HG02759 (cell line): ENCODE measurements at regions not wholly inside any gene's neighbourhood (a gene's known extent, or its start where the extent isn't known, plus 50 kb on each side); places are given as distances from the start of the nearest gene placed in this dataset.
A peak's percentile ranks its signal among the peaks of the same experiment; 100 is the strongest.

Experiments
- ATAC-seq: cut with Tn5 transposase; IDR thresholded peaks from one replicate; pipeline ENCODE4 v1.9.1; 2021; ENCODE audit warnings: mild to moderate bottlenecking, moderate library complexity; ENCODE audit not compliant: unreplicated experiment

GRCh38 chr3:31244929-31245817 is 287.6 kb upstream of the STT3B start:
- ATAC-seq, result no peak

DNA sequence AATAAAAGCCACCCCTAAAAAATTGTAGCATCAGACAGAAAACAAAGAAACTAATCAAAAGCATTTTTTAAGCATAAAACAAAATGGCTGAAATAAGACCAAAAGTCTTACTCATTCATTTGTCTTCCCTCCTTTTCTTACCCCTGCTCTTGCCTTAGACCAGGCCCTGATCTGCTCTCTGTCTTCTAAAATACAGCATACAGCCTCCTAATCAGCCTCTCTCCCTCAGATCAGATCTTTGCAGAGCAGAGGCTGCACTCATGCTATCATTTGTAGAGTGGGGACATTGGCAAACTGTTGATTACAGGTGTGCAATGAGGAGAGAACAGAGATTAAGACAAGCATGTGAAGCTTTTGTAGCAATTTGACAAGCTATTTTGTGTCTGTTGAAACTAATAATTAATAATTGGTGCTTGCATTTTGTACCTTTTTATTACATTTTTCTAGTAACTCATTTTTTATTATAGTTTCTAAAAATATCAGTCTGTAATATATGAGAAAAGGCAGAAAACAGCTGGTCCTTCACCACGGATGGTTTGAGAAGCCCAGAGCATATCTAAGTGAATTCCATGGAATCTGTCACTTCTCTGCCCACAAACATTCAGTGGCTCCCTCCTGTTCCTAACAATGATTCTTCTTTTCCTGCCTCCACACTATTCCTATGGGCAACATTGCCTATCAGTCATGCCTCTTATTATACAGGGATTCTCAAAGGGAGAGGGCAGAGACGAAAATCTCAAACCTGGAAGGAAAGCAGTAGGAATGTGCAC is 286.2 kb upstream of the STT3B start:
- no peak for ATAC-seq

- ATAC-seq, result no peak
Measured at GRCh38 chr3:31247063-31247447, 285.7 kb upstream of the STT3B start.

- ATAC-seq, result peak; percentile 64
Measured at GRCh38 chr3:31247850-31248562, 284.7 kb upstream of the STT3B start.

GRCh38 chr3:31248563-31248992 is 284.1 kb upstream of the STT3B start:
- ATAC-seq, result no peak

DNA sequence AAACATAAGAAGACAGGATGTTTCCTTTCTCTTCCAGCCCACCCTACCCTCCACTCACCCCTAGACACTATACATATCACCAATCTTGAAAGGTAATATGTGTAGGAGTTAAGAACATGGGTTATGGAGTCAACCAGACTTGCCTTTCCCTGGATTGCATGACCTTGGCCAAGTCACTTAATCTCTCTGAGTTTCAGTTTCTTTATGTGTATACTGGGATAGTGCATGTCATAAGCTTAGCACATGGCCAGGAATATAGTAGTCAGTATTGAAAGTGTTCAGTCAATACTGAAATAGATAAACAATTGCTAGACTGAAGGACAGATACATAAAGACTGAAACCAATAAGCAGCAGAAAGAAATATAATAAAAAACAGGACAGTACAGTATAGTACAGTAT is 283.2 kb upstream of the STT3B start:
- peak; percentile 28 for ATAC-seq

GRCh38 chr3:31250116-31250777 is 282.5 kb upstream of the STT3B start:
- no peak for ATAC-seq

DNA sequence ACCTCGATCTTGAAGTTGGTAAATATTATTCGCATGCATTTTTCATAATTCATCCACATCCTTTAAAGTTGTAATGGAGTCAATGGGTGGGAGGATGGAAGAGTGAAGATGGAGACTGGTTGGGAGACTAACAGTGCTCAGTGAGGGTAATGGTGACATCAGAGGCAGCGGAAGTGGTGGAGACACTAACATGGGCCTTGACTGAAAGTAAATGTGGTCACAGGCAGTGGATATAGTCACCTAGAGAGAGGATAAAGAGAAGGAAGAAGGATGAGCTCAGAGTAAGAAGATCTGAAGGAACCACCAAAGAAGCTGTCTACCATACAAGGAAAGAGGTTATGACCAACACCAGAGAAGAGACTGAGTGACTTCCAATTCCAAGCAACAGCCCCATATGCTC is 281.6 kb upstream of the STT3B start:
- no peak for ATAC-seq

DNA sequence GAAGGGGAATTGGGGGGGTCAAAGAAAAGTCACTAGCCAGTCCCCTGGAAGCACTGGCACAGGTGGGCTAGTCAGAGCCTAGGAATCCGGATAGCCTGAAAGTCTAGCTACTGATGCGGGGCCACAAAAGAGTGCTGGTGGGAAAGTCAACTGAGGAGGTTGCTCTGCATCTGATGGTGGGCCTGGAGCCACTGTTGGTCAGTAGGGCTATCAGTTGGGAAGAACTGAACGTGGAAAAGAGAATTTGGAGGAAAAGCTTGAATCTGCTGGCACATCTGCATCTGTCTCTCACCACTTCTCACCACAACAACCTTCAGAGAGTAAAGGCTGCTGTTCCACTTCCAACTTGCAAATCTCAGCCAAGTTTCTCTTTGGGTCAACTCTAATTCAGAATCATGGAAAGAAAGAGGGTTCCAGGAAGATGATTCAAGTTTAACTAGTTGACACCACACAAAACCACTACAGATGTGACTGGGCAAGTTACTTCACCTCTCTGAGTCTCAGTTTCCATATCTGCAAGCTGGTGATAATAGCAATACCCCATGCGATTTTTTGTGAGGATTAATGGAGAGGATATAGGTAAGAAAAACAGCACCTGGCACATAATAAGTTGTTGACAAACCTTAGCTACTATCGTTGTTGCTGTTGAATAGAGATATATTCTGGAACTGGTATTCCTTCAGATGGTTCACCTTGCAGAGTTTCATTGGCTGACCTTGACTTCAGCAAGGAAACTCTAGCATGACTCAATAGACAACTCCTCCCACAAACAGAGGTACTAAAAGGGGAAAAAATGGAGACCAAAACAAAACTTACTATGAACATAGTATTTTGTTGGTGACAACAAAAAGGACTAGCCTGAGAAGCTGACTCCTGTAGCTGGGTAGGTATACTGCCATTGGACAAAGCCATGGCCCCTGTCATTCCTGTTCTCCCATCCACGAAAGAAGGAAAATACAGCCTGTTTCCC is 280.2 kb upstream of the STT3B start:
- ATAC-seq, result no peak

DNA sequence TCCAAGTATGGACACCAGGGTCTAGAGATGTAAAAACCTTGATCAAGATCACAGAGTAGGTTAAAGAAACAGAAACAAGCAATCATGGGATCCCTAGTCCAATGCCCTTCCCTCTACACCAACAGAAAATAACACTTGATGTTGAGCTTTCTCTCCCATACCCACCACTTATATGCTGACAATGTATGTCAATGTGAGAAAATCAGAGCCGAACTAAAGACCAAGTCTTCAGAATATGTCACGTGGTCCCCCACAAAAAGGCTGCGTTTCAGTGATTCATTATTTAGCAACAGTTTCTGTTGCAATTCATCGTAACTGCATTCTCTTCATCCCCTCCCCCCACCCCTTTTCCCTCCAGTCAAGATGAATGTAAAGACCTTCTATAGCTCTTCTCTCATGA is 278.9 kb upstream of the STT3B start:
- no peak for ATAC-seq

- no peak for ATAC-seq
Measured at GRCh38 chr3:31254483-31254882, 278.2 kb upstream of the STT3B start.

GRCh38 chr3:31255007-31255581 is 277.6 kb upstream of the STT3B start:
- no peak for ATAC-seq

- ATAC-seq, result no peak
Measured at GRCh38 chr3:31262201-31262600, 270.5 kb upstream of the STT3B start.

DNA sequence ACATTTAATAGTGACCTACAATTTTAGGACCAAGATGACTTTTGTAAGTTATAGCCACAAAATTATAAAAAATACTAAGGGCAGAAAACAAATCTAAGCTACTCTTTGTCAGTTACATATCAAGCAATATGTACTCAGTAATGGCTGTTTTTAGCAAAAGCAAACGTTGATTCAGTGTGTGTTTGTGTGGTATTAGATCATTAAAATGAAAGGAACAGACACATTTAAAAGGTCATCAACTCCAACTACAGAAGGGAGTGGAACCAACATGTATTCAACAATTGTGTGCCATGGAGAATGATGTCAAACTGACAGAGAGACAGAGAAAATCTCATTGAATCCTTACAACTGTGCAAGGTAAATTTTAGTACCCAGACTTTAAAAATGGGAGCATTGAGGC is 268.8 kb upstream of the STT3B start:
- ATAC-seq, result no peak

DNA sequence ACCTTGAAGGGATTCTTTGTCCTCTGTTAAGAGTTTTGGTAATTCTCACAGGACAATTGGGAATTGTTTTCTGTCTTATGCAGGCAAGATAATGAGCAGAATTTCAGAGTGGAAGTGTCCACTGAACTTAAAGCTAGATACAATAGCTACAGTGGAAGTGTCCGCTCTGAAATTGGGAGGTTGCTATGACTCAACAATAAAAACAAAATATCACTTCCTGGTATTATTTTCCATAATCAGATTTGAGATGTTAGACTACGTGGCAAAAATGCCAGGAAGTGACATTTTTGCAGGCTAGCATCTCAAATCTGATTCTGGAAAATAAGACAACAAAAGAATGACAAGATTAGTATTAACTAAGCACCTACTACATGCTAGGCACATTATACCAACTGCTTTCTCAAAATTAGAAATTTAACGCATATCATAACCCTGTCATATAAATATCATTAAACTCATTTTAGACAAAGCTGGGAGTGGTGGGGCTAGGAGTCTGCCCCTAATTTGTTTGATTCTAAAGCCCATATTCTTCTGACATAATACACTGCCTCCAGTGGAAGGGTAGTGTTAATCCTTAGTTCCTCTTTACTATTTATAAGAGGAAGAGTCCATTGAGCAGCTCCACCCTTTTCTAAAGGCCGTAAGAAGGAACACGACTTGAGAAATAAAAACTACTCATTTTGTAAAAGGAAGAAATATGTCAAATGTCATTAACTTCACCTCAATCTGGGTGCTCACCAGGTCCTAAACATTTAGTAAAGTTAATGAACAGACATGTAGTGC is 266.9 kb upstream of the STT3B start:
- no peak for ATAC-seq

- ATAC-seq, result no peak
Measured at GRCh38 chr3:31268868-31269267, 263.9 kb upstream of the STT3B start.

- no peak for ATAC-seq
Measured at GRCh38 chr3:31270010-31270409, 262.7 kb upstream of the STT3B start.

DNA sequence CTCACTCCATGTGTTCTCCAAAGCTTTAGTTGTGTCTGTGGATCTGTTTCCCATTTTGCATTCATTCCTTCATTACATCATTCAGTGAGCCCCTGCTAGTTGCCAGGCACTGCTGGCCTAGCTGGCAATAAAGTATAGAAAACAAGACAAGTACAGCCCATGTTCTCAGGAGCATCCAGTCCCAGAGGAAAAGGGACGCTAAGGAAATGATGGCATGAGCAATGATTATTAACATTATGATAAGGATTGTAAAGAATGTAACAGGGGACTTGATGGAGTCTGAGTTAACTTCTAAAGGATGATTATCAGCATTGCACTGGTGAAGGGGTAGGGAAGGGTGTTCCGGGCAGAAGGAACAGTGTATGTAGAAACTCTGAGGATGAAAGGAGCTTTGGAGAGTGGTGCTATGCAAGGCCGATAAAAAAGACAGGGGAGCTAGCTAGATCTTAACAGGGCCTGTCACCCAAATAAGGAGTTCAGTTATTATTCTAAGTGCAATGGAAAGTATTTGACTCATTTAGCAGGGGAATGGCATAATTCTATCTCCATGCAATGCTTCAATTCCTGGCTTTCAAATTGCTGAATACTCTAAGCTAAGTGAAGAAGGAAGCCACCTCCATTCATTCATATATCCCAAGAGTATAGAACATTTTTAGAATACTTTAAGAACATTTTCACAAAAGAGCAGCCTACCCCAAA is 258.2 kb upstream of the STT3B start:
- no peak for ATAC-seq
